Mucosa of descending colon (tissue), 3 donors: ENCODE measurements at regions not wholly inside any gene's neighbourhood (a gene's known extent, or its start where the extent isn't known, plus 50 kb on each side); places are given as distances from the start of the nearest gene placed in this dataset.

ENCODE experiments used
- ATAC-seq: fragments of 200-7000 bp; cut with Tn5 transposase; one replicate; pipeline ENCODE4 v1.9.1; 2020; ENCODE audit warnings: mild to moderate bottlenecking, moderate library complexity
- DNase-seq, 3 donors: peaks; one replicate each; pipeline ENCODE4 v3.0.0-alpha.2; 2020
- H3K36me3 ChIP-seq: fragments of 200-600 bp; one replicate; pipeline ENCODE4 v1.8.0; 2021; ENCODE audit warnings: low read depth, mild to moderate bottlenecking
- H3K4me1 ChIP-seq: fragments of 200-600 bp; one replicate; pipeline ENCODE4 v1.8.0; 2021; ENCODE audit warnings: low read depth, mild to moderate bottlenecking
- H3K4me3 ChIP-seq: fragments of 200-600 bp; one replicate; pipeline ENCODE4 v1.8.0; 2021; ENCODE audit warnings: mild to moderate bottlenecking
- H3K9me3 ChIP-seq: fragments of 200-600 bp; one replicate; pipeline ENCODE4 v1.8.0; 2021; ENCODE audit warnings: mild to moderate bottlenecking
- intact Hi-C, 2 donors: fragments of 100-400 bp; cut with DNase I in 1 of 2; cut with micrococcal nuclease in 1 of 2; formaldehyde crosslinking; loops; one replicate each; pipeline versions ENCODE4 v1.11.0 to v1.11.1; 2022; cut with DNase I, micrococcal nuclease
- TF ChIP-seq, protein P1 (sequence below): fragments of 200-600 bp; IDR thresholded peaks from one replicate; pipeline ENCODE4 v1.8.0; 2022; ENCODE audit warnings: antibody characterized with exemption, mild to moderate bottlenecking
- donor health status: DM: no; HTN: no; CAD: no; lungs with moderate emphysema.
- donor health status: DM: no; HTN: no; CAD: no.
- donor health status: DM: no; HTN: yes; CAD: no.

DNA sequence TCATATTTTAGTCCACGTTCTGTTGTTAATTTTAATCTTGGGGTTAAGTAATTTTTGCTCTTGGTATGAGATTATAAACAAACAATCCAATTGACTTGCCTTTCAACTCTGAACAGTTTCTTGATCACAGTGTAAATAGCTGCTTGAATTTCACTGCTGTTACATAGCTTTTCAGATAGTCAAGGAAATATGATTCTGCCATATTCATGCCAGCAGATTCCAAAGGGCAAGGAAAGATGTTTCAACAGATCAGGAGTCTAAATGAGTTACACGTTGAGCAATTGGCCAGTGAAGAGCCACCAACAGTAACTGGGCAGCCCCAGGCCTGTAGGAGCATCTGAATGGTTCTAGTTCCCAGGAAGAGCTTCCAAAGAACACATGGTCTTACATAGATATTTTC is 93.6 kb downstream of the LEPR start:
- Histone ChIP-seq H3K36me3 (no peaks in the 10 kb centered on the region), H3K4me3 (no peak overlapping the region), H3K9me3 (no peaks in the 10 kb centered on the region), H3K4me1 (no peaks in the 10 kb centered on the region)
- intact Hi-C loops = no loop called here
- ATAC-seq (no peak), DNase-seq (no peak)
- TF ChIP-seq, protein P1, sequence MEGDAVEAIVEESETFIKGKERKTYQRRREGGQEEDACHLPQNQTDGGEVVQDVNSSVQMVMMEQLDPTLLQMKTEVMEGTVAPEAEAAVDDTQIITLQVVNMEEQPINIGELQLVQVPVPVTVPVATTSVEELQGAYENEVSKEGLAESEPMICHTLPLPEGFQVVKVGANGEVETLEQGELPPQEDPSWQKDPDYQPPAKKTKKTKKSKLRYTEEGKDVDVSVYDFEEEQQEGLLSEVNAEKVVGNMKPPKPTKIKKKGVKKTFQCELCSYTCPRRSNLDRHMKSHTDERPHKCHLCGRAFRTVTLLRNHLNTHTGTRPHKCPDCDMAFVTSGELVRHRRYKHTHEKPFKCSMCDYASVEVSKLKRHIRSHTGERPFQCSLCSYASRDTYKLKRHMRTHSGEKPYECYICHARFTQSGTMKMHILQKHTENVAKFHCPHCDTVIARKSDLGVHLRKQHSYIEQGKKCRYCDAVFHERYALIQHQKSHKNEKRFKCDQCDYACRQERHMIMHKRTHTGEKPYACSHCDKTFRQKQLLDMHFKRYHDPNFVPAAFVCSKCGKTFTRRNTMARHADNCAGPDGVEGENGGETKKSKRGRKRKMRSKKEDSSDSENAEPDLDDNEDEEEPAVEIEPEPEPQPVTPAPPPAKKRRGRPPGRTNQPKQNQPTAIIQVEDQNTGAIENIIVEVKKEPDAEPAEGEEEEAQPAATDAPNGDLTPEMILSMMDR = no peak

DNA sequence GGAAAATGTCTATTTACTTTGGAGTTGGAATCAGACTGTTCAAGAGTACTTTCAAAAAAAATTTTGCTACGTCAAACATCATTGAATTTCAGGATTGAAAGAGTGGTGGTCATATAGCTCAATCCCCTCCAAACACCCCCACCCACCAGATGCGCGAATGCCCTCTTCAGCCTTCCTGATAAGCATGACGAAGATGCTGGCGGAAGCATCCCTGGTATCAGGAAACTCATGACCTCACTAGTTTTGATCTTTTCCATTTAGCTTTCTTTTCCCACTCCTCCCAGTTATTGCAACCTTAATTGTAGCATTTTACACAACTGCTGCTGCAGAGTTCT is 104.4 kb downstream of the LEPR start:
- no peak for ATAC-seq
- TF ChIP-seq, protein P1 = no peak
- no peak for DNase-seq
- Histone ChIP-seq H3K4me3 (no peak overlapping the region), H3K36me3 (no peaks in the 10 kb centered on the region), H3K9me3 (no peaks in the 10 kb centered on the region), H3K4me1 (no peaks in the 10 kb centered on the region)
- intact Hi-C loops = no loop called here

DNA sequence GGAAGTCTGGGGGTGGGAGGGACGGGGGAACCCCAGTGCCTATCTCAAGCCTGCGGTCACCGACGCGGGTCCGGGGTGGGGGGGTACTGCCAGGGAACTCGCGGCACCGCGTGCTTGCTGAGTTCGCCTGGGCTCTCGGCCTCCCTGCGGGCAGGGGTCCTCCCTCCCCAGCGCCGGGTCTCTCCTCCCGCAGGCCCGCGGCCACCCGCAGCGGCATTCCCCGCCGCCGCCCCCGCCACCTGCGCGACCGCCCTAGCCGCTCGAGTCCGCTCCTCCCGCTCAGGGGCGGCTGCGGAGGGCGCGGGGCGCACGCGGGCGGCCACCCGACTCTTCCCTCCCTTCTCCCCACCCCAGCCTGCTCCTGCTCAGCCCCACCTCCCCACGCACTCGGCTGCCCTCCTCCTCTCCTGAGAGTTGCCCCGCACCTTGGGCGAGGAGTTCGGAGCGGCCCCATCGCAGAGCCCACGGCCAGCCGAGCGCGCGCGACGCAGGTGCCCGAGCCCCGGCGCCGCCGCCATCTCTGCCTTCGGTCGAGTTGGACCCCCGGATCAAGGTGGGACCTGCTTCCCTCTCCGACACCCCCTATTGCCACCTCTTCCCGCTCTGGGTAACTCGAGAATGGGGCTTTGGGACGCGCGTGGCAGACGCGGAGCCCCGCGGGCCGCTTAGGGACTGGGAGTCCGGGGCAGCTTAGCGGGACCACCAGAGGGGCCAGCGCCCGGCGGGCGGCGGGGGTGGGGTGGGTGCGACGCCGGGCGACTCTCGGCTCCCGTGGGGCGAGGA is 105.0 kb downstream of the LEPR start:
- peak in 1 of 3 donors; percentile 19 for DNase-seq
- peak; percentile 18 for ATAC-seq
- H3K4me1 ChIP-seq = no peaks in the 10 kb centered on the region
- H3K4me3 ChIP-seq = no peak overlapping the region
- no peaks in the 10 kb centered on the region for H3K36me3 ChIP-seq
- intact Hi-C loops = no loop called here
- TF ChIP-seq, protein P1 = no peak
- H3K9me3 ChIP-seq = no peaks in the 10 kb centered on the region

DNA sequence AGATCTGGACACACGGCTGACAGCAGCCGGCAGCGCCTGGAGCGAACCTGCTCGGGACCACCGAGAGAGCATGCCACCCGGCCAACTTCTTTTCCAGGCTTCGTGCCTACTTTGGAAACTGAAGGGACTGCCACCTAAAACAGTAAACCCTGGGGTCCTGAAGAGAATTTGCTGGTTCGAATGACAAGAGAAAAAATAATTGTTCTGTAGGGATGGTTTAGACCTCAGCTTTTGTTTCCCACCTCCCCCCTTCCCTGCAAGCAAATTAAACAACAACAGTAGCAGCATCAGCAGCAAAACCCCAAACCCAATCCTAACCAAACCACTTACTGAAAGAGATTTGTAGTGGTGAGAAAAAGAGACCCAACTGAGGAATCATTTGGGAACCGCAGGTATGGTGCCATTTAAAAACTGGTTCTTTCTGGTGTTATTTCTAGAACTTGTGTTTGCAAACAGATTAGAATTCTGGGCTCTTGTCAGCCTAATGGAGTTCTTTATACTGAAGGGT is 105.6 kb downstream of the LEPR start:
- TF ChIP-seq, protein P1 = no peak
- H3K4me3 ChIP-seq = no peak overlapping the region
- H3K36me3 ChIP-seq = no peaks in the 10 kb centered on the region
- H3K9me3 ChIP-seq = no peaks in the 10 kb centered on the region
- DNase-seq = no peak
- no peak for ATAC-seq
- intact Hi-C loops = no loop called here
- H3K4me1 ChIP-seq = no peaks in the 10 kb centered on the region

DNA sequence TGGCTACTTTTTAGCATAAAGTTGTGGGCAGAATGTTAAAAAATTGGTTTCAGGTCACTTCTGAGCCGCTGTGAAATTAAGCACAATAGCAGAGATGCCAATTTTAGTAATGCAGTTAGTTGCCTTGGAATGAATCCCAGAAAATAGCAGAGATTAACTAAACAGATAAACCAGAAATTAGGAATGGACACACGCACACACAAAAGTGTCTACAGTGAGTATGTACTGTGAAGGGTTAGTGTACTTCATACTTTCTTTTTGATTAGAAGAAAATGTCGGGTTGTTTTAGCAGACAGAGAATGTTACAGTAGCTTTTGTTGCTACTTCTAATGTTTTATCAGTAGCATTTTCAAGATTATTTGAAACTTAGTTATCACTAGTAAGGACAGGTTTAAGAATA is 106.7 kb downstream of the LEPR start:
- TF ChIP-seq, protein P1 = no peak
- ATAC-seq (no peak), DNase-seq (no peak)
- Histone ChIP-seq H3K4me1 (no peaks in the 10 kb centered on the region), H3K9me3 (no peaks in the 10 kb centered on the region), H3K36me3 (no peaks in the 10 kb centered on the region), H3K4me3 (no peak overlapping the region)
- intact Hi-C loops = no loop called here
